ENCODE measurements at regions not wholly inside any gene's neighbourhood (a gene's known extent, or its start where the extent isn't known, plus 50 kb on each side); places are given as distances from the start of the nearest gene placed in this dataset.
"Not testable (repeated sequence)": the region's sequence is repeated elsewhere in the genome, so short reads cannot be mapped to it uniquely, and the experiment has no call there.

DNA sequence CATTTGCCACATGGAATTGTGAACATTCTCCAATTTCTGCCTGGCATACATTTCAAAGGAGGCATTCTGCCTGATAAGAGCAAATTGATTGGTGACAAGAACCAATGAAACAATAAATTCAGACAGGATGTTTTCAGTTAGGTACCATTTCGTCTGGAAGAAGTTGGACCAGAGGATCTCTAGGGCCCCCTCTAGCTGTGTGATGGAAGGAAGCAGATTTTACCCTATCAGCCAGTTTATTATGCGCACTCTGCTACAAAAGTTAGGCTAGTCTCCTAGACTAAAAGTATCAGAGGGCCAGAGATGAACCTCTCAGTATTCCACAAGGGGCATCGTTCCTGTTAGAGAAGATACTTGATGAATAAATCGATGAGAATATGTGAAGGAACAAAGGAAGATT is 118.0 kb downstream of the BUB3 start:
- Histone ChIP-seq H3K4me1 (ENCODE audit: low read depth) (no peaks in the 10 kb centered on the region), H3K36me3 (ENCODE audit: low read depth) (no peaks in the 10 kb centered on the region), H3K9me3 (no peaks in the 10 kb centered on the region), H3K4me3 (no peak overlapping the region)
- ATAC-seq (no peak), DNase-seq (no peak)
- intact Hi-C loops (cut with DNase I, micrococcal nuclease) = no loop called here
- TF ChIP-seq, protein P1, sequence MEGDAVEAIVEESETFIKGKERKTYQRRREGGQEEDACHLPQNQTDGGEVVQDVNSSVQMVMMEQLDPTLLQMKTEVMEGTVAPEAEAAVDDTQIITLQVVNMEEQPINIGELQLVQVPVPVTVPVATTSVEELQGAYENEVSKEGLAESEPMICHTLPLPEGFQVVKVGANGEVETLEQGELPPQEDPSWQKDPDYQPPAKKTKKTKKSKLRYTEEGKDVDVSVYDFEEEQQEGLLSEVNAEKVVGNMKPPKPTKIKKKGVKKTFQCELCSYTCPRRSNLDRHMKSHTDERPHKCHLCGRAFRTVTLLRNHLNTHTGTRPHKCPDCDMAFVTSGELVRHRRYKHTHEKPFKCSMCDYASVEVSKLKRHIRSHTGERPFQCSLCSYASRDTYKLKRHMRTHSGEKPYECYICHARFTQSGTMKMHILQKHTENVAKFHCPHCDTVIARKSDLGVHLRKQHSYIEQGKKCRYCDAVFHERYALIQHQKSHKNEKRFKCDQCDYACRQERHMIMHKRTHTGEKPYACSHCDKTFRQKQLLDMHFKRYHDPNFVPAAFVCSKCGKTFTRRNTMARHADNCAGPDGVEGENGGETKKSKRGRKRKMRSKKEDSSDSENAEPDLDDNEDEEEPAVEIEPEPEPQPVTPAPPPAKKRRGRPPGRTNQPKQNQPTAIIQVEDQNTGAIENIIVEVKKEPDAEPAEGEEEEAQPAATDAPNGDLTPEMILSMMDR (IDR thresholded peaks at IDR 0.05) = no peak

DNA sequence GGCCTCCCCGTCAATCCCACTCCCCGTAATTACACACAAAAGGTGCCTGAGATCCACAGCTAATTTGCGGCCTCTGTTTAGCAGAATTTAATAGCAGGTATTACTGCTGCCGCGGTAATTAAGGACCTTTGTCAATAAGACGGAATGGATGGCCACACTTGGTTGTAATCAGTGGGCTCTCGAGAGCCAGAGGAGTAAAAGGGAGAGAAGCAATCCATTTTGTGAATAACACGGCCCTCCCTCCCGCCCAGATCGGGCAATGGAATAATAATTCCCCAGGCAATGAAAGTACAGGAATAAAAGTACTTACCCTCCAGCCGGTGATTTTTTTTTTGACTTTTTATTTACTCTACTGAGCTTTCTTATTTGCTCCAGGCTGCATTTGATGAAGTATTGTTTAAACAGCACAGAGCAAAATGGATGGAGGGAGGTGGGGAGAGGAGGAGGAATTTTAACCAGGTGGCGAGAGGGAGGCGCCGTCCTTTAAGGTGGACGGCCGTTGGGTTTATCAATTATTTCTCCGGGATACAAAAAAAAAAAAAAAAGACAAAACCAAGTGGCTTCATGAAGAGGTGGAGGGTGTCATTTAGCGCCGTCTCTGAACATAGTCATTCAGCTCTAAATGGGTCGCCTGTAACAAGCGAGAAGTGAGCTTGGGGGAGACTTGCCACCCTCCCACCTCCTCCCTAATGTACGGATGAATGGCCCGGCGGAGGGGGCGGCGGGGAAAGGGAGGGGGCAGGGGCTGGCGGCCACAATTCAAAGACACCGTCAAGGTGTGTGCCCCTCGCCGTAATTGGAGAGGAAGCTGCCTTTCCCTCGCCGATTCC is 120.3 kb downstream of the BUB3 start:
- ATAC-seq = no peak

DNA sequence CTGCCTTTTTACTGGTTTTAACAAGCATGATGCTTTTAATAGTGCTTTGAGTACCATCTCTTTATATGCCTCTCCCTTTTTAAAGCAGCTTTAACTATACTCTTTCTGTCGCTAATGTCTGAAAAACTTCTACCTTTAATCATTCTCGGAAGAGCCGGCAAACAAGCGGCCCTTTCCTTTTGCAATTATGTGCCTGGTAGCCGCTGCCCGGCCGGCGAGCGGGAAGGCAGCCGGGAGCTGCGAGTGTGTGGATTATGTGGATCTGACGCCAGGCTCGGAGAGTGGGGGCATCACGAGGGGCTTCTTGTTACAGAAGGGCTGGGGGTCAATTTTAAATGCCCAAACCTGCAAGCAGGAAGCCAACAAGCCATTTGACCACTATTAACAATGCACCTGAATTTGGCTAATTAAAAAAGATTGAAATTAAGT is 120.9 kb downstream of the BUB3 start:
- ATAC-seq (no peak), DNase-seq (no peak)
- intact Hi-C loops (cut with DNase I, micrococcal nuclease) = no loop called here
- TF ChIP-seq, protein P1 (IDR thresholded peaks at IDR 0.05) = no peak
- H3K4me1 ChIP-seq (ENCODE audit: low read depth) = no peaks in the 10 kb centered on the region
- H3K4me3 ChIP-seq = no peak overlapping the region
- H3K36me3 ChIP-seq (ENCODE audit: low read depth) = no peaks in the 10 kb centered on the region
- H3K9me3 ChIP-seq = no peaks in the 10 kb centered on the region

More for the DNA sequence above, 120.3 kb downstream of the BUB3 start:
- TF ChIP-seq, protein P1 (IDR thresholded peaks at IDR 0.05) = no peak
- Histone ChIP-seq H3K4me3 (no peak overlapping the region), H3K9me3 (no peaks in the 10 kb centered on the region), H3K4me1 (ENCODE audit: low read depth) (no peaks in the 10 kb centered on the region), H3K36me3 (ENCODE audit: low read depth) (no peaks in the 10 kb centered on the region)
- intact Hi-C loops (cut with DNase I, micrococcal nuclease) = no loop called here
- no peak for DNase-seq

DNA sequence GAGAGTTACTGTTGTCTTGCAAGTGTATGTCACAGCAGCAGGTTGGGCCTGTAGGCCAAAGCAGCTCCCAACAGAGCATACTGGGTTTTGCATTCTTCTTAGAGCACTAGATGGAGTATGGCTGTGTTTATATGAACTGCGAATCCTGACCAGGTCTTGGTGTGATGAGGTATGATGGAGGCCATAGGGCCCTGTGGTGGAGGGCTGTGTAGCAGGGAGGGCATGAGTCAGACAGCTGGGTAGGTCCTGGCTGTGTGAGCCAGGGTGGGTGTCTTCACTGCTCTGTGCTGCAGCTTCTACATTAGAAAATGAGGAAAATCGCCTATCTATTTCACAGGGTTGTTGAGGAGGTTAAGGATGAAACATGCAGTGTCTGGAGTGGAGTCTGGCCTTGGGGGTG is 124.2 kb downstream of the BUB3 start:
- Histone ChIP-seq H3K36me3 (ENCODE audit: low read depth) (no peaks in the 10 kb centered on the region), H3K9me3 (no peaks in the 10 kb centered on the region), H3K4me1 (ENCODE audit: low read depth) (no peaks in the 10 kb centered on the region), H3K4me3 (no peak overlapping the region)
- intact Hi-C loops (cut with DNase I, micrococcal nuclease) = no loop called here
- DNase-seq (no peak), ATAC-seq (no peak)
- TF ChIP-seq, protein P1 (IDR thresholded peaks at IDR 0.05) = no peak

DNA sequence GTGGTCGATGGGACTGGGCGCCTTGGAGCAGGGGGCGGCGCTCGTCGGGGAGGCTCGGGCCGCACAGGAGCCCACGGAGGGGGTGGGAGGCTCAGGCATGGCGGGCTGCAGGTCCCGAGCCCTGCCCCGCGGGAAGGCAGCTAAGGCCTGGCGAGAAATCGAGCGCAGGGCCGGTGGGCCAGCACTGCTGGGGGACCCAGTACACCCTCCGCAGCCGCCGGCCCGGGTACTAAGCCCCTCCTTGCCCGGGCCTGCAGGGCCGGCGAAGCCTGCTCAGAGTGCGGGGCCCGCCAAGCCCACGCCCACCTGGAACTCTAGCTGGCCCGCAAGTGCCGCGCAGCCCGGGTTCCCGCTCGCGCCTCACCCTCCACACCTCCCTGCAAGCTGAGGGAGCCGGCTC is 129.2 kb downstream of the BUB3 start:
- H3K4me1 ChIP-seq (ENCODE audit: low read depth); DNase-seq; H3K36me3 ChIP-seq (ENCODE audit: low read depth); H3K9me3 ChIP-seq; ATAC-seq; intact Hi-C loops (cut with DNase I, micrococcal nuclease); H3K4me3 ChIP-seq: not testable (repeated sequence)

DNA sequence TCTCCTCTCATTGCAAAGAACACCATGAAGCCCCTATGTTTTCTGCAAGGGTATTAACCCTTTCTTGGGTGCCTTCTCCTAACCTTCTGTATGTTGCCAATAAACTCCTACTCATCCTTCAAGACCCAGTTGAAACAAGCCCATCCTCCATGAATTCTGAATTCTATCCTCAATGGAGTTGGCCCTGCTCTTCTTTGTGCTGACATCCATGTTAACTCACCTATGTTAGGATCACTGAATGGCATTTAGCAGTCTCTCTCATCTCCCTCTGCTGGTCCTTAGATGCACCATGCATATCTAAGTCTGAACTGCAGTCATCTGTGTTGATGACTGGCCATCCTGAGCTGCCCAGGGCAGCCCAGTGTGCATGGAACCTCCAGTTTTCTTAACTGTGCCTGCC is 129.8 kb downstream of the BUB3 start:
- DNase-seq (no peak), ATAC-seq (no peak)
- H3K36me3 ChIP-seq (ENCODE audit: low read depth) = no peaks in the 10 kb centered on the region
- intact Hi-C loops (cut with DNase I, micrococcal nuclease) = no loop called here
- no peaks in the 10 kb centered on the region for H3K9me3 ChIP-seq
- no peaks in the 10 kb centered on the region for H3K4me1 ChIP-seq (ENCODE audit: low read depth)
- H3K4me3 ChIP-seq = no peak overlapping the region
- TF ChIP-seq, protein P1 (IDR thresholded peaks at IDR 0.05) = no peak
